ENCODE measurements at regions not wholly inside any gene's neighbourhood (a gene's known extent, or its start where the extent isn't known, plus 50 kb on each side); places are given as distances from the start of the nearest gene placed in this dataset.

DNA sequence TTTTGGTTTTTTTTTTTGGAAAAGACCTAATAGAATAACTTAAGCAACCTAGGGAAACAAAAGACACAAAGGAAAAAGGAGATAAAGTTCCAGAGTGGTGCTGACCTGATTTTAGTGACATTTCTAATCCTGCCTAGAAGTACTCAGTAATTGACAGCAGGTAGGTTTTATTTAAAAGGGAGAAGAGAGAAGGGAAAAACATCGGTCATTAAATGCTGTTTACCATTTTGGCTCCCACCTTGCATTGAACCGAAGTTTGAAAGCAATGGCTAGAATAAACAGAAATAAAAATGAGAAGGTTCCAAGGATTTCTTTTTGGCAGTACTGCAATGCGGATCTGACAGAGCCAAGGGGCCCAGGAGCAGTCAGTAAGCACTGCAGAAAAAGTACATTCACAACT lies 115.8 kb upstream of the MAOA start:
- Histone ChIP-seq H3K4me3 (replicated peaks in 1 of 4; ENCODE audit: control extremely low read depth in 1 of 4, insufficient read depth in 1 of 4, low read depth in 3 of 4, low read length in 4 of 4) (no peak overlapping the region), H3K4me2 (ENCODE audit: extremely low read depth, insufficient read depth, low read length) (no peak overlapping the region), H3K79me2 (ENCODE audit: control insufficient read depth, insufficient read depth, low read length) (no peaks in the 10 kb centered on the region), H4K20me1 (ENCODE audit: control insufficient read depth, extremely low read depth, insufficient read depth, low read length) (no peaks in the 10 kb centered on the region), H3K36me3 (ENCODE audit: control insufficient read depth, insufficient read depth, low read length) (no peaks in the 10 kb centered on the region), H3K9ac (ENCODE audit: insufficient read depth, low read length) (no peak overlapping the region), H2AFZ (ENCODE audit: low read length) (no peak overlapping the region), H3K27me3 (ENCODE audit: control insufficient read depth, insufficient read depth, low read length) (no peaks in the 10 kb centered on the region), H3K9me3 (ENCODE audit: control insufficient read depth, insufficient read depth, low read depth, low read length) (no peaks in the 10 kb centered on the region), H3K4me1 (ENCODE audit: control insufficient read depth, extremely low read depth, insufficient read depth, low read length) (no peaks in the 10 kb centered on the region), H3K27ac (ENCODE audit: insufficient read depth, low read length) (no peak overlapping the region)
- TF ChIP-seq EZH2 (IDR thresholded peaks at IDR 0.05; ENCODE audit: low read length, missing control alignments), result no peak
- TF ChIP-seq, protein P1, sequence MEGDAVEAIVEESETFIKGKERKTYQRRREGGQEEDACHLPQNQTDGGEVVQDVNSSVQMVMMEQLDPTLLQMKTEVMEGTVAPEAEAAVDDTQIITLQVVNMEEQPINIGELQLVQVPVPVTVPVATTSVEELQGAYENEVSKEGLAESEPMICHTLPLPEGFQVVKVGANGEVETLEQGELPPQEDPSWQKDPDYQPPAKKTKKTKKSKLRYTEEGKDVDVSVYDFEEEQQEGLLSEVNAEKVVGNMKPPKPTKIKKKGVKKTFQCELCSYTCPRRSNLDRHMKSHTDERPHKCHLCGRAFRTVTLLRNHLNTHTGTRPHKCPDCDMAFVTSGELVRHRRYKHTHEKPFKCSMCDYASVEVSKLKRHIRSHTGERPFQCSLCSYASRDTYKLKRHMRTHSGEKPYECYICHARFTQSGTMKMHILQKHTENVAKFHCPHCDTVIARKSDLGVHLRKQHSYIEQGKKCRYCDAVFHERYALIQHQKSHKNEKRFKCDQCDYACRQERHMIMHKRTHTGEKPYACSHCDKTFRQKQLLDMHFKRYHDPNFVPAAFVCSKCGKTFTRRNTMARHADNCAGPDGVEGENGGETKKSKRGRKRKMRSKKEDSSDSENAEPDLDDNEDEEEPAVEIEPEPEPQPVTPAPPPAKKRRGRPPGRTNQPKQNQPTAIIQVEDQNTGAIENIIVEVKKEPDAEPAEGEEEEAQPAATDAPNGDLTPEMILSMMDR (conservative IDR thresholded peaks at IDR 0.05 in 1 of 2, IDR thresholded peaks at IDR 0.05 in 1 of 2; ENCODE audit: low read depth in 1 of 2, low read length in 2 of 2), result no peak
- DNase-seq (ENCODE audit: low read depth in 2 of 2), result no peak

DNA sequence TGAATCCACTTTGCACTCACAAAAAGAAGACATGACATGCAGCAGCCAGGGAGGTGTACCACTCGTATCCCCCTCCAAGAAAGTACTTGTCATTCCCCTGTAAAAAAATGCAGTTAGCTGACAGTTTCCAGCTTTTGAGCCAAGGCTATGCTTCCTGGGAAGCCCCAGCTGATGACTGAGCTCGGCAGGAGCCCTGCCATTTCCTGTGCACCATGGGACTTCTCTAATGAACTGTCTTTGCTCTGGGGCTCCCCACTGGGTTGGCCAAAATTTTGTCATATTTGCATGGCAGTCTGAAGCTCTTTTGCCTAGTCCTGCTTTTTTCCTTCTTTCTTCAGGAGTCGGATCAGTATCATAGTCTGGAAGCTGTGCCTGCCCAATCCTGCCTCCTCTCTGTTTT lies 104.5 kb upstream of the MAOA start:
- H3K27ac ChIP-seq (ENCODE audit: insufficient read depth, low read length), result no peak overlapping the region
- DNase-seq (ENCODE audit: low read depth in 2 of 2), result no peak
- TF ChIP-seq EZH2 (IDR thresholded peaks at IDR 0.05; ENCODE audit: low read length, missing control alignments), result no peak
- TF ChIP-seq, protein P1 (conservative IDR thresholded peaks at IDR 0.05 in 1 of 2, IDR thresholded peaks at IDR 0.05 in 1 of 2; ENCODE audit: low read depth in 1 of 2, low read length in 2 of 2), result no peak
- no peaks in the 10 kb centered on the region for H4K20me1 ChIP-seq (ENCODE audit: control insufficient read depth, extremely low read depth, insufficient read depth, low read length)
- no peak overlapping the region for H3K9ac ChIP-seq (ENCODE audit: insufficient read depth, low read length)
- H3K79me2 ChIP-seq (ENCODE audit: control insufficient read depth, insufficient read depth, low read length), result no peaks in the 10 kb centered on the region
- no peaks in the 10 kb centered on the region for H3K27me3 ChIP-seq (ENCODE audit: control insufficient read depth, insufficient read depth, low read length)
- no peaks in the 10 kb centered on the region for H3K9me3 ChIP-seq (ENCODE audit: control insufficient read depth, insufficient read depth, low read depth, low read length)
- H2AFZ ChIP-seq (ENCODE audit: low read length), result no peak overlapping the region
- H3K4me3 ChIP-seq (replicated peaks in 1 of 4; ENCODE audit: control extremely low read depth in 1 of 4, insufficient read depth in 1 of 4, low read depth in 3 of 4, low read length in 4 of 4), result no peak overlapping the region
- H3K36me3 ChIP-seq (ENCODE audit: control insufficient read depth, insufficient read depth, low read length), result no peaks in the 10 kb centered on the region
- H3K4me2 ChIP-seq (ENCODE audit: extremely low read depth, insufficient read depth, low read length), result no peak overlapping the region
- H3K4me1 ChIP-seq (ENCODE audit: control insufficient read depth, extremely low read depth, insufficient read depth, low read length), result no peaks in the 10 kb centered on the region

DNA sequence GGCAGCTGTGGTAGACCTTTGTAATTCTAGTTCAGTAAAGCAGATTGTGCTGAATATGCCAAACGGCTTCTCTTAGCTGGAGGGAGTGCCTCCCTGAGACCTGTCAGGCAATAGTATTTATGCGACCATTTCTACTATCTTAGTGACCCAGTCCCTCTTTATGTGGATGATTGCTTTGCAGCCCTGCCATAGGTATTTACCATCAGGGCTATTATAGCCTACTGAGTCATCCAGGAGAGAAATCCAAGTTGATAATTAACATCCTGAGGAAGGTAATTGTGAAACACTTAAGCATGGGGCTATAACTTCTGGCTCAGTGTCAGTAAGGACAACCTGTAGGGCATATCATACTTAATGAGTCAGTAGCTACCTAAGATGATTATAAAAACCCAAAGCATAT lies 103.9 kb upstream of the MAOA start:
- Histone ChIP-seq H3K27me3 (ENCODE audit: control insufficient read depth, insufficient read depth, low read length) (no peaks in the 10 kb centered on the region), H3K79me2 (ENCODE audit: control insufficient read depth, insufficient read depth, low read length) (no peaks in the 10 kb centered on the region), H4K20me1 (ENCODE audit: control insufficient read depth, extremely low read depth, insufficient read depth, low read length) (no peaks in the 10 kb centered on the region), H2AFZ (ENCODE audit: low read length) (no peak overlapping the region), H3K9ac (ENCODE audit: insufficient read depth, low read length) (no peak overlapping the region), H3K27ac (ENCODE audit: insufficient read depth, low read length) (no peak overlapping the region), H3K9me3 (ENCODE audit: control insufficient read depth, insufficient read depth, low read depth, low read length) (no peaks in the 10 kb centered on the region), H3K4me1 (ENCODE audit: control insufficient read depth, extremely low read depth, insufficient read depth, low read length) (no peaks in the 10 kb centered on the region), H3K4me3 (replicated peaks in 1 of 4; ENCODE audit: control extremely low read depth in 1 of 4, insufficient read depth in 1 of 4, low read depth in 3 of 4, low read length in 4 of 4) (no peak overlapping the region), H3K36me3 (ENCODE audit: control insufficient read depth, insufficient read depth, low read length) (no peaks in the 10 kb centered on the region), H3K4me2 (ENCODE audit: extremely low read depth, insufficient read depth, low read length) (no peak overlapping the region)
- TF ChIP-seq, protein P1 (conservative IDR thresholded peaks at IDR 0.05 in 1 of 2, IDR thresholded peaks at IDR 0.05 in 1 of 2; ENCODE audit: low read depth in 1 of 2, low read length in 2 of 2), result no peak
- TF ChIP-seq EZH2 (IDR thresholded peaks at IDR 0.05; ENCODE audit: low read length, missing control alignments), result no peak
- peak in 1 of 2 donors; percentile 0 for DNase-seq (ENCODE audit: low read depth in 2 of 2)
